HG03571 (cell line): ENCODE measurements at regions not wholly inside any gene's neighbourhood (a gene's known extent, or its start where the extent isn't known, plus 50 kb on each side); places are given as distances from the start of the nearest gene placed in this dataset.
A peak's percentile ranks its signal among the peaks of the same experiment; 100 is the strongest.
"Not testable (repeated sequence)": the region's sequence is repeated elsewhere in the genome, so short reads cannot be mapped to it uniquely, and the experiment has no call there.

Experiments used
- ATAC-seq: cut with Tn5 transposase; IDR thresholded peaks from one replicate; pipeline ENCODE4 v1.9.1; 2021; ENCODE audit not compliant: unreplicated experiment

GRCh38 chr19:27833031-27833430 lies 1379.9 kb downstream of the UQCRFS1 start:
- ATAC-seq = no peak

GRCh38 chr19:27828829-27829228 lies 1384.1 kb downstream of the UQCRFS1 start:
- ATAC-seq = no peak

- ATAC-seq = no peak
Measured at GRCh38 chr19:27824108-27824507, 1388.8 kb downstream of the UQCRFS1 start.

GRCh38 chr19:27822336-27822735 lies 1390.6 kb downstream of the UQCRFS1 start:
- ATAC-seq = no peak

GRCh38 chr19:27821418-27822018 lies 1391.4 kb downstream of the UQCRFS1 start:
- no peak for ATAC-seq

GRCh38 chr19:27815985-27816384 lies 1397.0 kb downstream of the UQCRFS1 start:
- no peak for ATAC-seq

GRCh38 chr19:27814834-27815233 lies 1398.1 kb downstream of the UQCRFS1 start:
- not testable (repeated sequence) for ATAC-seq

GRCh38 chr19:27814274-27814673 lies 1398.7 kb downstream of the UQCRFS1 start:
- ATAC-seq = not testable (repeated sequence)

GRCh38 chr19:27806471-27807070 lies 1406.4 kb downstream of the UQCRFS1 start:
- ATAC-seq = no peak

GRCh38 chr19:27805848-27806247 lies 1407.1 kb downstream of the UQCRFS1 start:
- no peak for ATAC-seq

GRCh38 chr19:27802293-27802692 lies 1410.7 kb downstream of the UQCRFS1 start:
- ATAC-seq = not testable (repeated sequence)

- ATAC-seq = no peak
Measured at GRCh38 chr19:27796540-27796939, 1416.4 kb downstream of the UQCRFS1 start.

- no peak for ATAC-seq
Measured at GRCh38 chr19:27796073-27796472, 1416.9 kb downstream of the UQCRFS1 start.

GRCh38 chr19:27795369-27795768 lies 1417.6 kb downstream of the UQCRFS1 start:
- no peak for ATAC-seq

- no peak for ATAC-seq
Measured at GRCh38 chr19:27794494-27795042, 1418.4 kb downstream of the UQCRFS1 start.

GRCh38 chr19:27793644-27794493 lies 1419.1 kb downstream of the UQCRFS1 start:
- ATAC-seq = peak; percentile 92

GRCh38 chr19:27793128-27793643 lies 1419.8 kb downstream of the UQCRFS1 start:
- ATAC-seq = peak; percentile 65

GRCh38 chr19:27792576-27793127 lies 1420.3 kb downstream of the UQCRFS1 start:
- no peak for ATAC-seq

GRCh38 chr19:27780367-27781075 lies 1432.4 kb downstream of the UQCRFS1 start:
- no peak for ATAC-seq

GRCh38 chr19:27779954-27780353 lies 1433.0 kb downstream of the UQCRFS1 start:
- no peak for ATAC-seq
